Amygdala (tissue), 56 donors: ENCODE measurements at regions not wholly inside any gene's neighbourhood (a gene's known extent, or its start where the extent isn't known, plus 50 kb on each side); places are given as distances from the start of the nearest gene placed in this dataset.
"Not testable (repeated sequence)": the region's sequence is repeated elsewhere in the genome, so short reads cannot be mapped to it uniquely, and the experiment has no call there.

Source experiments
- DNase-seq, 56 donors: peaks; one replicate each; lab custom pipeline; 2025; lab: John Stamatoyannopoulos, UW

DNA sequence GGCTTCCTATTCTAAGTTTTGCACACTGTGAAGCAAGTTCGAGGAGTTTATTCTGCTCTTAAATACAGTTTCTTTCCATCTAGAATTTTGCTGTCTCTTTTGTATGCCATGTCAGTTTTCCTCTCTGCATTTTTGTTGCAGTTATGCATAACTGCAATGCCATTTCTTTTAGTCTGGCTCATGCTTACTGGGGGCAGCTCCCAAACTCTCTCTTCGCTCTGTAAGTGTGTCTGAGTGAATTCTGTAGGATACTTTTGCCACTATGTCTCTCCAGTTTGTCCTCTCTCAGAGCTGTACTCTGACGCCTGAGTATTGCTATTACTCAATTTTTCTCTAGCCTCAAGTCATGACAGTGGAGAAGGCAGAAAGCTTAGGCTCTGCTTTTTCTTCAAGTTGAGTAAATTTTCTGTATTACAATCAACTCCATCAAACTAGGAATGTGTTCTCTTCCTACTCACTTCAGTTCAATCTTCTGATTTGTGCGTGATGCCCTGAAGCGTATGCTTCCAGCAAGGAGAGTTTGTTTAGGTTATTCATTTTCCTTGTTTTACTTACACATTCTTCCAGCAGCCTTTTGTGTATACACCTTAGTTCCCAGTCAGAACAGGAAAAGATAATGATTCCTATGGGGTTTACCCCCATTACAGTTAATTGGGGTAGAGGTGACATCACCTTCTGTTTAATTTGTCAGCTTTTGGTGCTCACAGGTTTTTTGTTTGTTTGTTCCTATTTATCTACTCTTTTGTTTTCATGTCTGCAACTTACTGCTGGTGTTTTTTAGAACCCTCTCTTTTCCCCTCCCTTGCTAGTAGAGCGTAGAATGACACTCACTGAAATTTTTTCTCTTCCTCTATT lies 430.9 kb downstream of the BCKDHB start:
- no peak for DNase-seq

GRCh38 chr6:80535914-80536565 lies 429.6 kb downstream of the BCKDHB start:
- no peak for DNase-seq

DNA sequence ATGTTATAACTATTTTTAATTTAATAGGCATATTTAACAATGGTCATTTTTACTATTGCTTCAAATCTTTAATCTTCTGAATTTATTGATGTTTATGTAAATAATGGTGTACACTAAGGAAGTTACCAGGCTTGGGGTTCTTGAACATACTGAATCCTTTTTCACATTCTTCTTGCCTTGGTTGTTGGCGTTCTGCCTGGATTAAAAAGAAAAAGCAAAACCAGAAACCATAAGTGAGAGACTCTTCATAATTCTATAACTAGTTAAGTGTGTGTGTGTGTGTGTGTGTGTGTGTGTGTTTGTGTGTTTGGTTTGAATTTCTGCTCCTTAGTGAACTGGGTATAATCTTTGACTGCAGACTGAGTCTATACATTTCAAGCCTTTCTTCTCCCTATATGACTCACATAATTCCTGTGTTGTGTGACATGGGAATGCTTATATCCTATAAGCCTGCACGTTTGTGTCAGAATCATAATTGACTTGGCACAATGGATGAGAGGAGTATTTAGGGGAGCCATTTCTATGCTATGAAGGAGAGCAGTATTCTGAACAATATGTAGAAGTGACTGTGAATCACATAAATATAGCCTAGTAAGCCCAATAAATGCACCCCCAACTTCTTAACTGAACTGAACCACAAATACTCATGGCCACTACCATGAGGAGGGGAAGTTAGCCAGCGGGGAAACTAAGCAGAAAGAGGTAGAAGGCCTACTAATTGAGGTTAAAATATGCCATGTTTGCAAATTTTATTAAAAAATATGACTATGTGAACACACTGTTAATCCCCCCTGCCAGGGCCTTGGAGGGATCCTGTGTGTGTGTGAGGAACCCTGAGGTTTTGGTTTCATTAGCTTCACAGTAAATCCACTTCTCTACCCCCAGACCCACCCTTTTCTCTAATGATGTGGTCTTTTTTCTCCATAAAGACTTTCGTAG lies 425.5 kb downstream of the BCKDHB start:
- no peak for DNase-seq

- no peak for DNase-seq
These were observed 423.6 kb downstream of the BCKDHB start for GRCh38 chr6:80530103-80530502.

- DNase-seq, result no peak
These were observed 421.6 kb downstream of the BCKDHB start for GRCh38 chr6:80528115-80528514.

GRCh38 chr6:80527552-80528052 lies 421.1 kb downstream of the BCKDHB start:
- no peak for DNase-seq

GRCh38 chr6:80523531-80523997 lies 417.1 kb downstream of the BCKDHB start:
- peak in 2 of 56 donors; percentile 0 to 5 for DNase-seq

DNA sequence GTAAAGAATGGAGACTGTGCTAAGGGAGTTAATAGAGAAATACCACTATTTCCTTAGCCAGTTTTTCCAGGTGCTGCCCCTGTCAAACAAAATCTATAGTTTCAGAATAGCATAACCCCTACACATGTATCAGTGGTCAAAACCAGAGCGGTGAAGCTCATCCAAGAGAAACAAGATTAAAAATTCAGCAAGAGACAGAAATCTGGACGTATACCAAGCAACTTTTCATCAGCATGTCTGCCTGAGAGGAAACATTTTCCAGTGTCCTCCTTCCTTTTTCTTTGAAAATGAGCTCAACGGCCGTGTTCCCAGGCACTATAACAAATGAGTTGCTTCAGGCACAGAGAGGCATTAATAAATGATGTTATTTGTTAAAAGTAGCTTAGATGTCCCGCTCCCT lies 416.5 kb downstream of the BCKDHB start:
- DNase-seq, result no peak

DNA sequence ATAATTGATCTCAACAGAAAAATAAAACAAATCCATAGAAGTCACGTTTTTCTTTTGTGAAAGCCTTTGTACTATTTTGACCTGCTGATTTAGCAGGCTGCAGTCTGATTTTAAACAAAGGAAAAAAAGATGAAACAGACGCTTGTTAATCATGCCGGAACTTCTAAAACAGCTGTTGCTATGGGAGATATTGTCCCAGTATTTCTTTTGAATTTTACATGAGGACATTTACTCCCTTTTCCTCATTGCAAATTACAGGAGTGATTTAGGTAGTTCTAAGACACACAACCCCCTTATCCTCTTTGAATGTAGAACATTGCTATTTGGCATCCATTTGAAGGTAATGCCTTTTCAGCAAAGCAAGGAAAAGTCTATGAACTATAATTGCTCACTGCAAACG lies 416.1 kb downstream of the BCKDHB start:
- no peak for DNase-seq

DNA sequence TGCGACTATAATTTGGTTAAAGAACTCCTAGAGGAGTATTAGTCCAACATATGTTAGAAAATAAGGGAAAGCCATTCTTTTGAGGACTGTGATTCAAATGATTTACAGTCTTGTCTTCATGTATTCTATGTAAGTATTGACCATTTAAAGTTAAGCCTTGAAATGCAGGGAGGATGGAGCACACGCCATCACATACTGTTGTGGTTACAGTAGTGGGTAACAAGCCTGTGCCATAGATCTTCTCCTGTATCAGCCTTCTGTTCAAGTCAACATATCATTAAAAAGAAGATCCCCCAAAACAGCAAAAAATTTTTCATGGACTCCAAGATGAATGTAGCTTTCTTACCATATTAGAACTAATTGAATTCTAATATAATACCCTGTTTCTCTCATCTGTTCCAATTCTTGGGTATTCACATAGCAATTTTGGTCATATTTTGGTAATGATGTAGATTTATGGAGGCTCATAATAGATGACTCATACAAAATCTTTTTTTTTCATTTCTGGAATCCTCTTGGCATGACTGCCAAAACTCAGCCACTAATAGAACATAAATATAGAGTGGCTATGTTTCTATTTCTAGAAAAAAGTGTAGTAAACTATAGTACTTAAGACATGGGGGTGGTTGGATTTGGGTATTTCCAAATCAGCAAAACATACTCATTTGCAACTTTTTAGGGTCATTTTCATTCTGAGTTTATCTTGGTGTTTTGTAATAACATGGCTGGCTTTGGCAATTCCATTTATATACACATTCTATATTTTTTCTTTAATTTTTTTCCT lies 413.5 kb downstream of the BCKDHB start:
- DNase-seq, result no peak

DNA sequence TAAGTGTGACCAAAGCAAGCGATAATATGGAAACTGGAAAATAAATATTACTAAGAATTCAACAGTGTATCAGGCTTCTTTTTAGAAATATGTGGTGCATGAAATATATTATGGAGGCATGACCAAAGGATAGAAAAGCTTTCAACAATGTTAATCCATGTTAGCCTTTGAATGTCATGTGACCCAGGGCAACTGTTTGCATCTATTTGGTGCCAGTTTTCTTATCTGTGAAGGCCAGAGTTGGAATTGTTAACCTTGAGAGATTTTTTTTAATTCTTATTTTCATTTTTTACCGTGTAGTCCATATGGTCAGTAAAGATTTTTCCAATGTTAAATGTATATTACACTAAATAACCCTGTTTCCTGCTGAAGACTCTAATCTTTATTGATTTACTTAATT lies 411.1 kb downstream of the BCKDHB start:
- no peak for DNase-seq

- not testable (repeated sequence) for DNase-seq
These were observed 404.1 kb downstream of the BCKDHB start for GRCh38 chr6:80510521-80510920.

DNA sequence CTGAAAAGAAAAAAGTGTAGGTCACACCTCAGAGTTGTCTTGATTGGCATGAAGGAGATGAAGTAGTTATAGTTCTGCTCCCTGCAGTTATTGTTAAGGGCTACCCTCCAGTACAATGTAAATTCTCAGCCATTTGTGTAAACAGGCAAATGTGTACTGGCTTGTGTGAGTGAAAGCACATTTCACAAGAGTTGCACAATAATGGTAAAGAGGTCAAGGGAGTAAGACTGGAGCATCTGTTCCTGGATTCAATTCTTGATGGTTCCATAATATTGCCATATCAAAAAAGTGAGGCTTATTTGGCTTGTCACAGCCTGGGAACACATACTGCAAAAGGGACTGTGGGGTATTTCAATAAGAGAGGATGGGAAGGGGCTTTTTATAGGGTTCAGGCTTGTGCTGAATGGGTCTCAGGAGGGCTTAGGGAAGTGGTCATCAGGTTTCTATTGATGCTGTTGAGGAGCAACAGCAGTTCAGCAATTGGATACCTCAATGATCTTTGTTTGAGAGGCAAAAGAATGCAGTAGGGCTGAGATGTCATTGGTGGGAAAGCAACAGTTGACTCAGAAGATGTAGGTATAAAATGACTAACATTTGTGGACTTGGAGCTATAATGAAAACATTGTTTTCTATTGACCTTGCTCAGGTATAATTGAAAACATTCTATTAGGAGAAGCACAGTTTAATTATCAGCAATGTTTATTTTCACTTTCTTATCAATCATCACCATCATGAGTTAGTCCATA lies 402.6 kb downstream of the BCKDHB start:
- no peak for DNase-seq

GRCh38 chr6:80504882-80505281 lies 398.4 kb downstream of the BCKDHB start:
- no peak for DNase-seq

- DNase-seq, result no peak
These were observed 397.2 kb downstream of the BCKDHB start for GRCh38 chr6:80503660-80504059.

DNA sequence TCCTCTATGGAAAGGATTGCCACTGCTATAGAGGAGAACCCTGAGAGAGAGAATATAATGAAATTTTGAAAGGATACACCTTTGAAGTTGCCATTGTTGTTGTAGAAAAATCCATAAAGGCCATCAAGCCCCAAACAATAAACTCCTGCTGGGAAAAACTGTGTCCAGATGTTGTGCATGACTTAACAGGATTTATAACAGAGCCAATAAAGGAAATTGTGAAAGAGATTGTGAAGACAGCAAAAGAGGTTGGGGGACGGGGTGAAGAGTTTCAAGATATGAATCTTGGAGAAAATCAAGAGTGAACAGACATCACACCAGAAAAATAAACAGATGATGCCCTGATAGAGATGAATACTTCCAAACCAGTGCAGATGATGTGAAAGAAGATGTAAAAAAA lies 396.4 kb downstream of the BCKDHB start:
- DNase-seq, result no peak

GRCh38 chr6:80501636-80502035 lies 395.2 kb downstream of the BCKDHB start:
- DNase-seq, result no peak

GRCh38 chr6:80497696-80498486 lies 391.4 kb downstream of the BCKDHB start:
- DNase-seq, result not testable (repeated sequence)
